ENCODE measurements at regions not wholly inside any gene's neighbourhood (a gene's known extent, or its start where the extent isn't known, plus 50 kb on each side); places are given as distances from the start of the nearest gene placed in this dataset.

DNA sequence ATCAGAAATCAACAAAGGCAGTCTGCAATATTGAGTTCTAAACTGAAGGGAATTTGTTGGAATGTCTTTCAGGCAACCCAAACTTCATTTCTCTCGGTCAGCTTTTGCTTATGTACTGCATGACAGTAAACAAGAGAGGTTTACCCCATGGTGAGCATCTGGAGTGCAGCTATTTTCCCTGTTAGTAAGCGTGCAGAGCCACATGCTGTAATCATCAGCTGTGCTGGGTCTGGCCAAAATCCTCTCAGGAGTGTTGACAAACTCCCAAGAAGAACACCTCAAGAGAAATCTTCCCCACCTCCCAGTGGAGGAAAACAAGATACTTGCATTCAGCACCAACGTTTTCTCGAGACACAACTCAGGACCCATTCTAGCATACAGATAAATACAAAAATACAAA is 83.6 kb upstream of the ADAMTSL1 start:
- Histone ChIP-seq H3K79me2 (ENCODE audit: low read length) (no peaks in the 10 kb centered on the region), H3K4me2 (ENCODE audit: low read depth, low read length) (no peak overlapping the region), H3K4me3 (ENCODE audit: low read length) (no peak overlapping the region), H3K36me3 (replicated peaks; ENCODE audit: insufficient read depth, low read length) (no peaks in the 10 kb centered on the region), H4K20me1 (ENCODE audit: insufficient read depth, low read length) (no peaks in the 10 kb centered on the region), H3K27me3 (replicated peaks; ENCODE audit: insufficient read depth, low read length) (no peaks in the 10 kb centered on the region), H3K9me2 (replicated peaks; ENCODE audit: insufficient read depth, low read length) (no peaks in the 10 kb centered on the region), H3K9ac (ENCODE audit: low read length) (no peak overlapping the region), H3K4me1 (ENCODE audit: low read length) (no peaks in the 10 kb centered on the region), H3F3A (ENCODE audit: insufficient read depth, low read length) (no peaks in the 10 kb centered on the region), H3K27ac (ENCODE audit: low read length) (no peak overlapping the region), H3K9me3 (replicated peaks; ENCODE audit: insufficient read depth, low read length) (no peaks in the 10 kb centered on the region), H2AFZ (ENCODE audit: low read length) (no peak overlapping the region)
- TF ChIP-seq CTCF (IDR thresholded peaks at IDR 0.05; ENCODE audit: low read length) (no peak), EZH2phosphoT487 (IDR thresholded peaks at IDR 0.05; ENCODE audit: low read length) (no peak), EZH2 (optimal IDR thresholded peaks at IDR 0.05; ENCODE audit: low read depth, low read length) (no peak)
- no peak for DNase-seq

- H3K27ac ChIP-seq (ENCODE audit: low read length) = no peak overlapping the region
- H3F3A ChIP-seq (ENCODE audit: insufficient read depth, low read length) = no peaks in the 10 kb centered on the region
- H3K36me3 ChIP-seq (replicated peaks; ENCODE audit: insufficient read depth, low read length) = no peaks in the 10 kb centered on the region
- no peak overlapping the region for H3K4me2 ChIP-seq (ENCODE audit: low read depth, low read length)
- H3K4me3 ChIP-seq (ENCODE audit: low read length) = no peak overlapping the region
- no peak for TF ChIP-seq EZH2 (optimal IDR thresholded peaks at IDR 0.05; ENCODE audit: low read depth, low read length)
- no peak for TF ChIP-seq CTCF (IDR thresholded peaks at IDR 0.05; ENCODE audit: low read length)
- no peak for TF ChIP-seq EZH2phosphoT487 (IDR thresholded peaks at IDR 0.05; ENCODE audit: low read length)
- no peak for DNase-seq
- H3K4me1 ChIP-seq (ENCODE audit: low read length) = no peaks in the 10 kb centered on the region
- no peaks in the 10 kb centered on the region for H3K9me3 ChIP-seq (replicated peaks; ENCODE audit: insufficient read depth, low read length)
- H4K20me1 ChIP-seq (ENCODE audit: insufficient read depth, low read length) = no peaks in the 10 kb centered on the region
- H2AFZ ChIP-seq (ENCODE audit: low read length) = no peak overlapping the region
- no peak overlapping the region for H3K9ac ChIP-seq (ENCODE audit: low read length)
- no peaks in the 10 kb centered on the region for H3K27me3 ChIP-seq (replicated peaks; ENCODE audit: insufficient read depth, low read length)
- no peaks in the 10 kb centered on the region for H3K79me2 ChIP-seq (ENCODE audit: low read length)
- no peaks in the 10 kb centered on the region for H3K9me2 ChIP-seq (replicated peaks; ENCODE audit: insufficient read depth, low read length)
Observed at GRCh38 chr9:18393340-18394130, 80.4 kb upstream of the ADAMTSL1 start.

DNA sequence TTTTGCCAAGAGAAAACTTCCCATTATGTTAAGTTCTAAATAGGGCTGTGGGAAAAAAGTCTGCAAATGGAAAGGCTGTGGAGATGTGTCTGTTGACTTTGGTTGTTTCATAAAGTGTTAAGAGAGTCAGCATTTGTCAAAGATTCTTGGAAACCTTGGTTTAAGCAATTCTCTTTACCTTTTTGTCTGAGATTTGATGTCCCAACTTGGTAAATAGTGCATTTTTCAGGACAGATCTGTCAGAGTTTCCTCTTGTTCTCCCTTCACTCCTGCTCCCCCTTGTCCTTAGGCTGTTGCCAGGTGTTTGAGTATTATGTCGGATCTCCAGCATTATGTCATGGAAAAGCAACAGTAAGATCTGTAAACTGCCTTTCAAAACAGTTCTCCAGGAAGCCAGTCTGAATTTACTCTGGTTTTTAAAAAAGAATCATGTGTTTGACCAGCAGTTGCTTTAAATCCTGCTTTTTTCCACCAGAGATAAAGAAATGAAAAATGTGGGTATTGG is 79.1 kb upstream of the ADAMTSL1 start:
- no peaks in the 10 kb centered on the region for H3K4me1 ChIP-seq (ENCODE audit: low read length)
- H3K36me3 ChIP-seq (replicated peaks; ENCODE audit: insufficient read depth, low read length) = no peaks in the 10 kb centered on the region
- DNase-seq = no peak
- no peak overlapping the region for H3K4me3 ChIP-seq (ENCODE audit: low read length)
- no peak overlapping the region for H3K9ac ChIP-seq (ENCODE audit: low read length)
- H3K79me2 ChIP-seq (ENCODE audit: low read length) = no peaks in the 10 kb centered on the region
- H3K9me3 ChIP-seq (replicated peaks; ENCODE audit: insufficient read depth, low read length) = no peaks in the 10 kb centered on the region
- no peaks in the 10 kb centered on the region for H3K9me2 ChIP-seq (replicated peaks; ENCODE audit: insufficient read depth, low read length)
- no peak overlapping the region for H2AFZ ChIP-seq (ENCODE audit: low read length)
- no peaks in the 10 kb centered on the region for H4K20me1 ChIP-seq (ENCODE audit: insufficient read depth, low read length)
- no peak for TF ChIP-seq CTCF (IDR thresholded peaks at IDR 0.05; ENCODE audit: low read length)
- no peak overlapping the region for H3K4me2 ChIP-seq (ENCODE audit: low read depth, low read length)
- H3K27ac ChIP-seq (ENCODE audit: low read length) = no peak overlapping the region
- H3K27me3 ChIP-seq (replicated peaks; ENCODE audit: insufficient read depth, low read length) = no peaks in the 10 kb centered on the region
- no peaks in the 10 kb centered on the region for H3F3A ChIP-seq (ENCODE audit: insufficient read depth, low read length)

Data from MM.1S (cell line).